SK-N-SH (cell line): ENCODE measurements at regions not wholly inside any gene's neighbourhood (a gene's known extent, or its start where the extent isn't known, plus 50 kb on each side); places are given as distances from the start of the nearest gene placed in this dataset.

Experiments
- CTCF ChIP-seq: fragments of 200-600 bp; sonication (generic); IDR thresholded peaks from 2 replicates; pipeline ENCODE4 v1.6.1; 2017; ENCODE audit warnings: antibody characterized with exemption, mild to moderate bottlenecking, moderate library complexity
- EP300 ChIP-seq, 2 experiments: IDR thresholded peaks; 2 replicates each; pipeline versions ENCODE4 v1.4.0 to v1.6.1; 2012; ENCODE audit warnings: borderline replicate concordance in 1 of 2, low read depth in 1 of 2, low read length in 1 of 2
- JUND ChIP-seq: IDR thresholded peaks from 2 replicates; pipeline ENCODE4 v1.4.0; 2012
- NRF1 ChIP-seq: IDR thresholded peaks from 2 replicates; pipeline ENCODE4 v1.6.1; 2012; ENCODE audit warnings: low read depth, mild to moderate bottlenecking, low read length
- RCOR1 ChIP-seq: fragments of 150-350 bp; IDR thresholded peaks from 2 replicates; pipeline ENCODE4 v1.6.1; 2017; ENCODE audit warnings: antibody characterized with exemption, low read length
- REST ChIP-seq: IDR thresholded peaks from 2 replicates; pipeline ENCODE4 v1.6.1; 2012; ENCODE audit warnings: mild to moderate bottlenecking, low read depth, low read length, moderate library complexity
- TAF1 ChIP-seq: IDR thresholded peaks from 2 replicates; pipeline ENCODE4 v1.6.1; 2012; ENCODE audit warnings: low read depth, mild to moderate bottlenecking, low read length, moderate library complexity, borderline replicate concordance
- TCF12 ChIP-seq: IDR thresholded peaks from 2 replicates; pipeline ENCODE4 v1.4.0; 2012
- YY1 ChIP-seq: IDR thresholded peaks from 2 replicates; pipeline ENCODE4 v1.4.0; 2012; ENCODE audit warnings: low read depth, mild to moderate bottlenecking

- TF ChIP-seq CTCF (no peak), YY1 (no peak), NRF1 (no peak), TCF12 (no peak), TAF1 (no peak), RCOR1 (no peak), JUND (no peak), REST (no peak), EP300 (IDR thresholded peaks at IDR 0.05; ENCODE audit: borderline replicate concordance in 1 of 2, low read depth in 1 of 2, low read length in 1 of 2) (no peak)
Measured at GRCh38 chr10:62937674-62938073, 121.5 kb upstream of the EGR2 start.
